GM12801 (cell line): ENCODE measurements at regions not wholly inside any gene's neighbourhood (a gene's known extent, or its start where the extent isn't known, plus 50 kb on each side); places are given as distances from the start of the nearest gene placed in this dataset.

Experiments used
- CTCF ChIP-seq: IDR thresholded peaks from one replicate; pipeline ENCODE4 v1.5.1; 2011; ENCODE audit warnings: control low read depth; ENCODE audit not compliant: insufficient read length; ENCODE audit errors: extremely low read depth

DNA sequence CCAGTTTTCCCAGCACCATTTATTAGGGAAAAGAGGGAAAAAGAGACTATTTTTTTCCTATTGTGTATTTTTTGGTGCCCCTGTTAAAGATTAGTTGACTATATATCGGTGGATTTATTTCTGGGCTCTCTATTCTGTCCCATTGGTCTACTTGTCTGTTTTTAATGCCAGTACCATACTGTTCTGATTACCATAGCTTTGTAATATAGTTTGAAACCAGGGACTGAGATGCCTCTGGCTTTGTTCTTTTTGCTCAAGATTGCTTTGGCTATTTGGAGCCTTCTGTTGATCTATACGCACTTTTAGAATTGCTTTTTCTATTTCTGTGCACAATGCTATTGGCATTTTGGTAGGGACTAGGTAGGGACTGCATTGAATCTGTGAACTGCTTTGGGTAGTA lies 151.7 kb downstream of the ADCYAP1 start:
- TF ChIP-seq CTCF, result no peak

DNA sequence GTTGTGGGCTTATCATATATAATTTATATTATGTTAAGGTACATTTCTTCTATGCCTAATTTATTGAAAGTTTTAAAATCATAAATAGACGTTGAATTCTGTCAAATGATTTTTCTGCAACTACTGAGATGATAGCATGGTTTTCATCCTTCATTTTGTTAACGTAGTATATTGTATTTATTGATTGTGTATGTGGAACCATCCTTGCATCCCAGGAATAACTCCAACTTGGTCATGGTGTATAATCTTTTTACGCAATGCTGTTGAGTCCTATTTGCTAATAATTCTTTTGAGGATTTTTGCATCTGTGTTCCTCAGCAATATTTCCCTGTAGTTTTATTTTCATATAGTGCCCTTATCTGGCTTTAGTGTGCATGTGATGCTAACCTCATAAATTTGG lies 152.7 kb downstream of the ADCYAP1 start:
- no peak for TF ChIP-seq CTCF

DNA sequence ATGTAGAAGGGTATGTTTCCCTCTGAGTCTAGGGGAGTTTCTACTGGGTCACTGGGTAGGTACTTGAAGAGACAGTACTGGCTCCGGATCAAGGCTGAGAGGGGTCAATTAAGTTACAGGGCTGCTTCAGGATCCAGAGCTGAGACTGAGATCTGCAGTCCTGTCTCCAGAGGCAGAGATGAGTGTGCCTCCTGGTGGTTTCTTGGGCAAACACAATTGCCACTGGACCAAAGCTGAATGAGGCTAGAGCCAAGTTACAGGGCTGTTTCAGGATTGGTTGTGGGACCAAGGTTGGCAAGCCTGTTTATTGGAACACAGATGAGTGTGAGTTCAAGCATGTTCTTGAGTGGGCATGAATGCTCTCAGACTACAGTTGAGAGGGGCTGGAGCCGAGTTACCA lies 157.9 kb downstream of the ADCYAP1 start:
- TF ChIP-seq CTCF, result no peak

DNA sequence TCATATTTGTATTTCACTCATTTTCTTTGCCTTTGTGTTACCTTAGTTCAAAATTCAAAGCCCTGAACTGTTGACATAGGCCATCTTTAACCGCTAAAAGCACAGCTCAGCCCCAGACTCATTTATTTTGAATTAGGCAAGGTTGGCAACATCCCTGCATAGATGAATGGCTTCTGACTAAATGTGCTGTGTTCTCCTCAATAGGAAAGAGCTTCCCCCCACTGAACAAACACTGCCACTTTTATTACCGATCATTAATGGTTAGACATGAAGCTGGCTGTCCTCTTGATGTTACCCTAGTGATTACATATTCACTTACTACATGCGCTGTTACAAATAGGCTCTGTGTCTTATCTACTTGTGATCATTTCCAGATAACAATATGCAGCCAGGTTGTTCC lies 170.7 kb downstream of the ADCYAP1 start:
- TF ChIP-seq CTCF, result no peak

DNA sequence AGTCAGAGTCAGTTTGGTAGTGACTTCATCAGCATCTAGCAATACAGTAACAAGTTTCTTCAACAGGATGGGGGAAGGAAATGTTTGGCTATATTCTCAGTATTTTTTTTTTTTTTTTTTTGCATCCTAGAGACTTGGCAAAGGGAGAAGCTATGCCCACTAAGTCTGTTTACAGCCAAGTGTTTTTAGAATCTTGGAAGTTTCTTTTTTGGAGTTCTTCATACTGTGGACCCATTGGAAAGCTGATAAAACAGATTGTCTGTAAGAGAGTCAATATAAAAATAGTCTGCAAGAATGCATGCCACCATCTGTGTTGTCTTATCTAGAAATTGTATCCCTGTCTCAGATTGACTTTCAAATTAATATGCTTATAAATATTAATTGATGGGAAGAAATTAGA lies 171.2 kb downstream of the ADCYAP1 start:
- no peak for TF ChIP-seq CTCF

- TF ChIP-seq CTCF, result no peak
Measured at GRCh38 chr18:1078301-1078700, 173.6 kb downstream of the ADCYAP1 start.

DNA sequence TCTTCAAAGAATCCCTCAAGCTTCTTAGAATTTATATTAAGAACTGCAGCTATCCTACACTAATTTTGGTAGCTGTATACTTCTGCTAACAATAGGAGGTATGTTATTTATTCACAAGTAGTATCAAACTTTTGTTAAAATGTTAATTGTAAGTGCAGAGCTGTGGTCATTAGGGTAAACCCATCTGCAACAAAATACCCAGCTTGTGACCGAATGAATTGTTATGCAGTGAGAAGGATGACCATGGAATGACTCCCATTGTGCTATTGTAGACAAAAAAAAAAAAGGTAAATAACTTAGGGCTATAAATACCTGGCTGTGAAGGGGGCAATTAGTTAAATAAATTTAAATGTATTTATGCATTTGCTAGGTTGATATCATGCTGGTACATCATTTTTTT lies 186.1 kb downstream of the ADCYAP1 start:
- no peak for TF ChIP-seq CTCF

- no peak for TF ChIP-seq CTCF
Measured at GRCh38 chr18:1092228-1092627, 187.6 kb downstream of the ADCYAP1 start.
